22Rv1 (cell line): ENCODE measurements at regions not wholly inside any gene's neighbourhood (a gene's known extent, or its start where the extent isn't known, plus 50 kb on each side); places are given as distances from the start of the nearest gene placed in this dataset.

Source experiments
- H3K27ac ChIP-seq: fragments of 450-650 bp; 2 replicates; pipeline ENCODE4 v1.5.1; 2017
- ZFX ChIP-seq: fragments of 450-650 bp; IDR thresholded peaks from 2 replicates; pipeline ENCODE4 v1.6.1; 2017; ENCODE audit warnings: antibody characterized with exemption, borderline replicate concordance
- TF ChIP-seq, protein P1 (sequence below): fragments of 450-650 bp; IDR thresholded peaks from 2 replicates; pipeline ENCODE4 v1.5.1; 2017; ENCODE audit warnings: mild to moderate bottlenecking

DNA sequence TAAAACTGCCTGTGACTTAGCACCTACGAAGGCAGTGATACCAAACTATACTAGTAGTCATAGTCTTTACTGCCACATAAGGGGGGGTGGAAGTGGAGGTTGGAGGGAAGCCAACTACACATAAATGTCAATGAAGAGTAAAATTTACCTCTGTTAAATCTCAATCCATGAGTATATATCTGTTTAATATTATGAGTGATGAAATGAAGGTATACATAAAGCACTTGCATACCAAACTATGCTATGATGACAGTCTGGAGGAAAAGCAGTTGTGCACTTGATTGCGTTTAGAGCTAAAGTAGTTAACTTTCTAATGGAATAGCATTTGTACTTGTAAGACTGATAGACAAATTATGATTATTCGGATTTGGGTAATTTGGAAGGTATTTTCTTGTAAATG lies 129.2 kb upstream of the POU5F2 start:
- no peak for TF ChIP-seq ZFX
- TF ChIP-seq, protein P1, sequence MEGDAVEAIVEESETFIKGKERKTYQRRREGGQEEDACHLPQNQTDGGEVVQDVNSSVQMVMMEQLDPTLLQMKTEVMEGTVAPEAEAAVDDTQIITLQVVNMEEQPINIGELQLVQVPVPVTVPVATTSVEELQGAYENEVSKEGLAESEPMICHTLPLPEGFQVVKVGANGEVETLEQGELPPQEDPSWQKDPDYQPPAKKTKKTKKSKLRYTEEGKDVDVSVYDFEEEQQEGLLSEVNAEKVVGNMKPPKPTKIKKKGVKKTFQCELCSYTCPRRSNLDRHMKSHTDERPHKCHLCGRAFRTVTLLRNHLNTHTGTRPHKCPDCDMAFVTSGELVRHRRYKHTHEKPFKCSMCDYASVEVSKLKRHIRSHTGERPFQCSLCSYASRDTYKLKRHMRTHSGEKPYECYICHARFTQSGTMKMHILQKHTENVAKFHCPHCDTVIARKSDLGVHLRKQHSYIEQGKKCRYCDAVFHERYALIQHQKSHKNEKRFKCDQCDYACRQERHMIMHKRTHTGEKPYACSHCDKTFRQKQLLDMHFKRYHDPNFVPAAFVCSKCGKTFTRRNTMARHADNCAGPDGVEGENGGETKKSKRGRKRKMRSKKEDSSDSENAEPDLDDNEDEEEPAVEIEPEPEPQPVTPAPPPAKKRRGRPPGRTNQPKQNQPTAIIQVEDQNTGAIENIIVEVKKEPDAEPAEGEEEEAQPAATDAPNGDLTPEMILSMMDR = no peak
- no peak overlapping the region for H3K27ac ChIP-seq

DNA sequence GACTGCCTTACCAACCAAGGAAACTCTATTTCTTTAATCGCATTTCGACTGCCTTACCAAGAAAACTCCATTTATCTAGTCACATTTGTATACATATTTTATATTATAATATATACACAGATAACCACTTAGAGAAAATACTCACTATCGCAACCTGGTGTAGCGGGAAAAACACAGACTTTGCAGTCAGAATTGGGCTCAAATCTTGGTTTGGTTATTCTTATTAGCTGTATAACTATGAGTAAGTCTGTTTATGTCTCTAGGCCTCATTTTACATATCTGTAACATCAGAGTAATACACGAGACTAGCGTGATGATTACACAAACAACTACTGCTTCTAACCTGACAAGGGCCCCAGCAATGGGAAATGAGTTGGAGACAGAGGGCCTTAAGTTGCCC lies 127.5 kb upstream of the POU5F2 start:
- no peak for TF ChIP-seq ZFX
- TF ChIP-seq, protein P1 = no peak
- no peak overlapping the region for H3K27ac ChIP-seq

DNA sequence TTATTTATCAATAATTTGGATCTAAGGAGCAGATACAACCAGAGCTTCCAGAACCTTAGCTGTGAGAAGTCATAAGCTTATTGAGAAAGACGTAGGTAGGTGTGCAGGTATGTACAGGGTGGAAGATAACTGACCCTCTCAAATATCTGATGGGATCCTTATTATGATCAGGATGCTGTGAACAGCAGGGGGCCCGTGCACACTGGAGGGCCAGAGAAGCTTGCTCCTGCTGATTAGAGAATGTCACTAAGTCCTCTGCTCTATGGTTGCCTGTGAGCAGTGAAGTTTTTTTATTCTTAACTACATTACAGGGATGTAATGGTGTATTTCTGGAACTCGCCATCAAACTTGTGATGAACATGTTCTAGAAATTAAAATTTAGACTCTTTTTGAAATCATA lies 108.9 kb upstream of the POU5F2 start:
- no peak overlapping the region for H3K27ac ChIP-seq
- no peak for TF ChIP-seq ZFX
- TF ChIP-seq, protein P1 = no peak

DNA sequence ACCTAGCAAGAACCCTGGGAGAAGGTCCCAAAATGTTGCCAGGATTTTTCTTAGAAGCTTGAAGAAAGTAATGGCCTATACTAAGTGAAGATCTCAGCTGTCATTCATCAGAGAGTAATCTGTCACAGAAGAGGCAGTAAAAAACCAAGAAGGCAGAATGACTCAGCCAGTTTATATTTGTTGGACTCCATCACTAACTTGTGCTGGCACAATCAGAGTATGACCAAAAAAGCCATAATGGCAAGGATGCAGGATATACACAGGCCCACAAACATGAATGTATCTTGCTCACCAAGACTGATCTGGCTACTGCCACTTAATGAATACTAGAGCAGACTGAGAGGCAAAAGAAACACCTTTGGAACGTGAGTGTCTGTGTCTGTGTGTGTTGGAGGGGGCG lies 104.0 kb upstream of the POU5F2 start:
- TF ChIP-seq, protein P1 = no peak
- no peak for TF ChIP-seq ZFX
- H3K27ac ChIP-seq = no peak overlapping the region

DNA sequence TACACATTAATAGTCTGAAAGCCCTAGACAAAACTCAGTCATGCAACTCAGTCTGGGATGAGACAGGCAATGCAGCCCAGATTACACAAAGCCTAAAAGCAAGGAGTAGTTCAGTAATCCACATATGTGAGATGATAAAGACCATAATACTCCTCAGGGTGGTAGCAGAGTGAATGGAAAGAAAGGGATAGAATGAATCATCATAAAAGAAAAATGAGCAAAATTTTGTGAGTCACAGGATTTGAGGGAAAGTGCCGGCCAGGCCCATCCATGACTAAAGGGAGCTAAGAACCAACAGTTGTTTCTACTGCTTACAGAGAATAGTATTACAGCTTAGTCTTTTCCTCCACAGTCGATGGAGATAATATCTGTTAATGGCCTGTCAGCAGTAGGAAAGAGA lies 90.0 kb upstream of the POU5F2 start:
- TF ChIP-seq ZFX = no peak
- TF ChIP-seq, protein P1 = no peak
- no peak overlapping the region for H3K27ac ChIP-seq

DNA sequence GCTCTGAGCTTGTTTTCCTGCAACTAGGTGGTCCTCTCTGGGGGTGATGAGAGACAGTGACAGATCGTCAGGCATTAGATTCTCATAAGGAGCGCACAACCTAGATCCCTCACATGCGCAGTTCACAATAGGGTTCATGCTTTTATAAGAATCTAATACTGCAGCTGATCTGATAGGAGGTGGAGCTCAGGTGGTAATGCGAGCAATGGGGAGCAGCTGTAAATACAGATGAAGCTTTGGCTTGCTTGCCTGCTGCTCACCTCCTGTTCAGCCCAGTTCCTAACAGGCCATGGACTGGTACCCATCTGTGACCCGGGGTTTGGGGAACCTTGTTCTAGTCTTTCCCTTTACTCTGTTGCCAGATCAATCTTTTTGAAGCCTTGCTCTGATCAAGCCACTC lies 89.5 kb upstream of the POU5F2 start:
- TF ChIP-seq ZFX = no peak
- TF ChIP-seq, protein P1 = no peak
- H3K27ac ChIP-seq = no peak overlapping the region

DNA sequence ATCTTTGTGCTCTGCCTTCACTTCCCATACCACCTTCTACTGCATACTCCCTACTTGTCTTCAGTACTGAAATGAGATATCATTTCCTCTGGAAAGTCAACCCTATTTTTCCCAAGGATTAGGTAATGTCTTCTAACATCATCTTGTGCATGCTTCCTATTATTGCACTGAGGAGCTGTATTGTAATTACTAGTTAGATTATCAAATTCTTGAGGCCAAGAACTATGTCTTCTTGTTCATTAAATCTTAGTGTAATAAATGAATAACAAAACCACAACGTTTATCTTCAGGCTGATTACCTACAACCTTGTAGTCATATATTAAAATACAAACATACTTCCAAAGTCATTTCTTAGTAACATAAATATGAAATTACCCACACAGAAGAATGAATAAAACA lies 87.9 kb upstream of the POU5F2 start:
- no peak overlapping the region for H3K27ac ChIP-seq
- TF ChIP-seq, protein P1 = no peak
- no peak for TF ChIP-seq ZFX
